22Rv1 (cell line): ENCODE measurements at regions not wholly inside any gene's neighbourhood (a gene's known extent, or its start where the extent isn't known, plus 50 kb on each side); places are given as distances from the start of the nearest gene placed in this dataset.

Experiments used
- CTCF ChIP-seq: fragments of 450-650 bp; IDR thresholded peaks from 2 replicates; pipeline ENCODE4 v1.5.1; 2017; ENCODE audit warnings: mild to moderate bottlenecking
- ZFX ChIP-seq: fragments of 450-650 bp; IDR thresholded peaks from 2 replicates; pipeline ENCODE4 v1.6.1; 2017; ENCODE audit warnings: antibody characterized with exemption, borderline replicate concordance

GRCh38 chr1:228988664-228989063, 253.4 kb downstream of the RHOU start:
- no peak for TF ChIP-seq CTCF
- TF ChIP-seq ZFX, result no peak
